GM10248 (cell line): ENCODE measurements at regions not wholly inside any gene's neighbourhood (a gene's known extent, or its start where the extent isn't known, plus 50 kb on each side); places are given as distances from the start of the nearest gene placed in this dataset.

Source experiments
- CTCF ChIA-PET: fragments of 300-600 bp; sonication (Branson Sonifier 250); formaldehyde crosslinking; extraction: SDS; loops from one replicate; lab custom pipeline; 2021; ENCODE audit warnings: antibody characterized with exemption; lab: Yijun Ruan, JAX
- POLR2A ChIA-PET: fragments of 350-650 bp; sonication (Branson Sonifier 250); formaldehyde crosslinking; extraction: SDS; loops from one replicate; lab custom pipeline; 2020; ENCODE audit warnings: antibody characterized with exemption; lab: Yijun Ruan, JAX
- DNase-seq: peaks from one replicate; pipeline ENCODE4 v3.0.0; 2012; ENCODE audit errors: extremely low spot score
- TF ChIP-seq, protein P1 (sequence below): IDR thresholded peaks from 2 replicates; pipeline ENCODE4 v1.5.1; 2012; ENCODE audit warnings: mild to moderate bottlenecking, low read depth; ENCODE audit errors: extremely low read depth, missing control alignments, control extremely low read depth

DNA sequence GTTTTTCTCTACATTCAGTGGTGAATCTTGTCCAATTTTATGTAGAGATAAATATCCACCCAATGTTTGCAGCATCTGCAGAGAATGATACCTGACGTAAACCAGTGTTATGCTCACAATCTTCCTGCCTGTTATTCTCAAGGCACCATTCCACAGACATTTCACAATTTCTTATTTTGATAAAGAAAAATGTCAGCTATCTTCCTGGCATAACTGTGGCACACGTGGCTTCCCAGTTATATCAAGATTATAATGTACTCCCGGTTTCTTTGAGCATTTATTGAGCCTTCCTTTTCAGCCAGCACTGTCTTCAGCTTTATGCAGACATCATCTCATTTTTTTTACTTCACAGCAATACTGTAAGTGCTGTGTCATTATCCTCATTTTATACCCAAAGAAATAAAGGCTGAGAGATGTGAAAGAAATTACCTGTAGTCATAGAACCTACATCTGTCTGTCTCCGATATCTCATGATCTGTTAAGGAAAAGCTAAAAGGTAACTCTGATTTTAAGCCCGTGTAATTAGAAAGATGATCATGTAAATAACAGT, 1300.8 kb upstream of the TENM3 start:
- no peak for DNase-seq
- CTCF ChIA-PET, result no interaction called here
- POLR2A ChIA-PET, result no interaction called here
- TF ChIP-seq, protein P1, sequence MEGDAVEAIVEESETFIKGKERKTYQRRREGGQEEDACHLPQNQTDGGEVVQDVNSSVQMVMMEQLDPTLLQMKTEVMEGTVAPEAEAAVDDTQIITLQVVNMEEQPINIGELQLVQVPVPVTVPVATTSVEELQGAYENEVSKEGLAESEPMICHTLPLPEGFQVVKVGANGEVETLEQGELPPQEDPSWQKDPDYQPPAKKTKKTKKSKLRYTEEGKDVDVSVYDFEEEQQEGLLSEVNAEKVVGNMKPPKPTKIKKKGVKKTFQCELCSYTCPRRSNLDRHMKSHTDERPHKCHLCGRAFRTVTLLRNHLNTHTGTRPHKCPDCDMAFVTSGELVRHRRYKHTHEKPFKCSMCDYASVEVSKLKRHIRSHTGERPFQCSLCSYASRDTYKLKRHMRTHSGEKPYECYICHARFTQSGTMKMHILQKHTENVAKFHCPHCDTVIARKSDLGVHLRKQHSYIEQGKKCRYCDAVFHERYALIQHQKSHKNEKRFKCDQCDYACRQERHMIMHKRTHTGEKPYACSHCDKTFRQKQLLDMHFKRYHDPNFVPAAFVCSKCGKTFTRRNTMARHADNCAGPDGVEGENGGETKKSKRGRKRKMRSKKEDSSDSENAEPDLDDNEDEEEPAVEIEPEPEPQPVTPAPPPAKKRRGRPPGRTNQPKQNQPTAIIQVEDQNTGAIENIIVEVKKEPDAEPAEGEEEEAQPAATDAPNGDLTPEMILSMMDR, result no peak

- TF ChIP-seq, protein P1, result no peak
- POLR2A ChIA-PET, result no interaction called here
- no peak for DNase-seq
- CTCF ChIA-PET, result no interaction called here
These were observed 1297.0 kb upstream of the TENM3 start for GRCh38 chr4:180946188-180946587.

DNA sequence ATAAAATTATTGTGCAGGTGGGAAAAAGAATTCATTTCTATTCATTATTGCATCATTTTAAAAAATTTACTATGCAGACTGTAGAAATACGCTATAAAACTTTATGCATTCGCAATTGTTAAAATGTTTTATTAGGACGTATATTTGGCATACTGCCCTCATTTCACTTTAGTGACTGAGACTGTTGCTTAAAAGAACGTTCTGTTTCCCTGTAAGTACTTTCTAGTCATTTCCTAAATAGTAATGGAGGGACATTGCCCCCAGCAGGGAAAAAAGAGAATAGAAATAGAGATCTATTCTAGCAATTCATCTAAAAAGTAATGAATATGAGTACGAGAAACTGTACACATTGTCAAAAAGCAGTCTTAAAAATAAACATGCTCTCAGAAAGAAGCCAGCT, 1295.8 kb upstream of the TENM3 start:
- no peak for DNase-seq
- CTCF ChIA-PET, result interaction anchor here (1.4 kb wide), 1 partner anchor 9 kb away, joined by 4 read pairs; no protein-coding TSS in a partner anchor
- POLR2A ChIA-PET, result no interaction called here
- TF ChIP-seq, protein P1, result no peak

GRCh38 chr4:180949424-180950213, 1293.6 kb upstream of the TENM3 start:
- TF ChIP-seq, protein P1, result no peak
- ChIA-PET POLR2A (no interaction called here), CTCF (interaction anchor here (1.4 kb wide), 1 partner anchor 12 kb away, joined by 5 read pairs; no protein-coding TSS in a partner anchor)
- no peak for DNase-seq

GRCh38 chr4:180950377-180950776, 1292.8 kb upstream of the TENM3 start:
- POLR2A ChIA-PET, result no interaction called here
- CTCF ChIA-PET, result interaction anchor here (1.4 kb wide), 1 partner anchor 13 kb away, joined by 5 read pairs; no protein-coding TSS in a partner anchor
- no peak for DNase-seq
- TF ChIP-seq, protein P1, result no peak

DNA sequence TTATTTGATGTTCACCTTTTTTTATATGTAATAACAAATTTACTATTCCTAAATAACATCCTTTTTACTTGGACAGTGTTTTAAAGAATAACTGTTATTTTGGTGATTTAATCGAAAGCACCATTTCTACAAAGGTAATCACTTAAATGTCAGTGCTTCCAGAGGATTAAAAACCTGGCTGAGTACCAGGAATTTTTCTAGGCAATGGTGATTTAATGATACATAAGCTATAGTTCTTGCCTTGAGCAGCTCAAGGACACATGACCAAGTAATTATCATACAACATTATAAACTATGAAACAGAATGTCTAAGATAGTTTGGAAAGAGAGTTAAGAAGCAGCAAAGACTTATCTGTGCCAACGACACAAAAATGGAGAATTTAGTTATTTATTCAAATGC, 1291.9 kb upstream of the TENM3 start:
- POLR2A ChIA-PET, result no interaction called here
- DNase-seq, result no peak
- TF ChIP-seq, protein P1, result no peak
- CTCF ChIA-PET, result no interaction called here
